Skin epidermis (tissue), 12 donors: ENCODE measurements at regions not wholly inside any gene's neighbourhood (a gene's known extent, or its start where the extent isn't known, plus 50 kb on each side); places are given as distances from the start of the nearest gene placed in this dataset.
"Not testable (repeated sequence)": the region's sequence is repeated elsewhere in the genome, so short reads cannot be mapped to it uniquely, and the experiment has no call there.

Experiments used
- H3K27ac ChIP-seq, 21 experiments: fragments of 200-600 bp; sonication (generic) in 11 of 21; one replicate each; pipeline ENCODE4 v1.5.0; 2020; ENCODE audit warnings: mild to moderate bottlenecking in 3 of 21, inconsistent platforms in 2 of 21, moderate library complexity in 2 of 21
- H3K4me3 ChIP-seq, 7 experiments: fragments of 200-600 bp; sonication (generic) in 2 of 7; one replicate each; pipeline ENCODE4 v1.5.0; 2020; ENCODE audit warnings: inconsistent platforms in 2 of 7, mild to moderate bottlenecking in 2 of 7, moderate library complexity in 1 of 7

GRCh38 chr4:53959343-53960120, 104.9 kb downstream of the CHIC2 start:
- no peak overlapping the region for H3K4me3 ChIP-seq
- H3K27ac ChIP-seq, result no peak overlapping the region

GRCh38 chr4:53956454-53956853, 108.0 kb downstream of the CHIC2 start:
- no peak overlapping the region for H3K4me3 ChIP-seq
- no peak overlapping the region for H3K27ac ChIP-seq

- Histone ChIP-seq H3K27ac (no peak overlapping the region), H3K4me3 (no peak overlapping the region)
These were observed 108.4 kb downstream of the CHIC2 start for GRCh38 chr4:53956053-53956452.

GRCh38 chr4:53951414-53951813, 113.0 kb downstream of the CHIC2 start:
- Histone ChIP-seq H3K4me3 (no peak overlapping the region), H3K27ac (no peak overlapping the region)

- no peak overlapping the region for H3K27ac ChIP-seq
These were observed 120.9 kb downstream of the CHIC2 start for GRCh38 chr4:53943345-53944085.

DNA sequence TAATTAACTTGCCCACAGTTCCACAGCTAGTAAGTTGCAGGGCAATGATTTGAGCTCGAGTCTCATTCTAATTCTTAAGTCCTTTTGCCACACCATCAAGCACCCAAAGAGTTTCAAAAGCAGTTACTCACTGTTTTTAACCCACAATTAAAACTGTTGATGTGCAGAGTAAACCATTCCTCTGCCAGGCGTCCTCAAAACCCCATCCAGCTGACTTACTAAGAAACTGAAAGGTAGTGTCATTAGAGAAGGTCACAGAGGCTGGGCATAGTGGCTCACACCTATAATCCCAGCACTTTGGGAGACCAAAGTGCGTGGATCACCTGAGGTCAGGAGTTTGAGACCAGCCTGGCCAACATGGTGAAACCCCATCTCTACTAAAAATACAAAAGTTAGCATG, 121.7 kb downstream of the CHIC2 start:
- Histone ChIP-seq H3K27ac (no peak overlapping the region), H3K4me3 (no peak overlapping the region)

More at GRCh38 chr4:53943345-53944085, 120.9 kb downstream of the CHIC2 start:
- H3K4me3 ChIP-seq, result no peak overlapping the region

DNA sequence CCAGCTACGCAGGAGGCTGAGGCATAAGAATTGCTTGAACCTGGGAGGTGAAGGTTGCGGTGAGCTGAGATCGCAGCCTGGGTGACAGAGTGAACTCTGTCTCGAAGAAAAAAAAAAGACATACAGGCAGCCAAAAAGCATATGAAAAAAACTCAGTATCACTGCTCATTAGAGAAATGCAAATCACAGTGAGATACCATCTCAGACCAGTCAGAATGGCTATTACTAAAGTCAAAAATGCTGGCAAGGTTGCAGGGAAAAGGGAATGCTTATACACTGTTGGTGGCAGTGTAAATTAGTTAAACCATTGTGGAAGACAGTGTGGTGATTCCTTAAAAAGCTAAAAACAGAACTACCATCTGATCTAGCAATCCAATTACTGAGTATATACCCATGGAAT, 123.1 kb downstream of the CHIC2 start:
- H3K4me3 ChIP-seq, result no peak overlapping the region
- H3K27ac ChIP-seq, result no peak overlapping the region

DNA sequence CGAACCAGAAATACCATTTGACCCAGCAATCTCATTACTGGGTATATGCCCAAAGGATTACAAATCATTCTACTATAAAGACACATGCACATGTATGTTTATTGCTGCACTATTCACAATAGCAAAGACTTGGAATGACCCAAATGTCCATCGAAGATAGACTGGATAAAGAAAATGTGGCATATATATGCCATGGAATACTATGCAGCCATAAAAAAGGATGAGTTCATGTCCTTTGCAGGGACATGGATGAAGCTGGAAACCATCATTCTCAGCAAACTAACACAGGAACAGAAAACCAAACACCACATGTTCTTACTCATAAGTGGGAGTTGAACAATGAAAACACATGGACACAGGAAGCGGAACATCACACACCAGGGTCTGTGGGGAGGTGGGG, 124.5 kb downstream of the CHIC2 start:
- not testable (repeated sequence) for H3K4me3 ChIP-seq, H3K27ac ChIP-seq

DNA sequence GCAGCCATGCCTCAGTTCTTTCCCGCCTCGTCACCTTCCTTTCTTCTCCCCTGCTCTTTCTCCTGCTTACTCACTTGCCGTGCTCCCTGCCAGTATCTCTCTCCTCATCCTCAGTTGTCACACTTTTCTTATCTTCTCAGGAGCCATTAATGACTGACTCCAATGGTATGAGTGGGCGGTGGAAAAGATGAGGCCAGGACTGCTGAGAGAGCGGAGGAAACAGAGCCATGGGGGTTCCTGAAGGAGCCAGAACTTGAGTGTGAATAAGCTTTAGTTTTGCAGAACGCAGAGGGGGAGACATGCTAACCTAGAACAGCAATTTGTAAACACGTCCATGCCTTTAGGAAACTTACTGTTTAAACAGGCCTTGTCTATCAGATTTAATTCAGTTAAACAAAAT, 126.5 kb downstream of the CHIC2 start:
- H3K27ac ChIP-seq, result no peak overlapping the region
- H3K4me3 ChIP-seq, result no peak overlapping the region

DNA sequence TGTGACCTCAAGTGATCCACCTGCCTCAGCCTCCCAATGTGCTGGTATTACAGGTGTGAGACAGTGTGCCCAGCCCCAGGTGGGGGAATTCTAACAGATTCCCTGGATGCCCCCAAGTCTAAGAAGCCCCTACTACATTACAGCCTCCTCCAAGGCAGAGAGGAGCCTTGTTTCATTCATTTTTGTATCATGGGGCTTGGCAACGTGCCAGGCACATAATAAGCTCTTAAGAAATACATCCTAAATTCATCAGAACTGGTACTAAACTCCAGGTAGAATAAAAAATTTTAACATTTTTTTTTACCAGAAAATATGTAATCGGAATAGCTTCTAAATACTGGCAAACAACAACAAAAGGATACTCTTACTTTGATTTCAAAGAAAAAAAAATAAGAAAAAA, 127.1 kb downstream of the CHIC2 start:
- Histone ChIP-seq H3K4me3 (no peak overlapping the region), H3K27ac (no peak overlapping the region)

GRCh38 chr4:53935780-53936179, 128.6 kb downstream of the CHIC2 start:
- H3K4me3 ChIP-seq, result no peak overlapping the region
- H3K27ac ChIP-seq, result no peak overlapping the region

DNA sequence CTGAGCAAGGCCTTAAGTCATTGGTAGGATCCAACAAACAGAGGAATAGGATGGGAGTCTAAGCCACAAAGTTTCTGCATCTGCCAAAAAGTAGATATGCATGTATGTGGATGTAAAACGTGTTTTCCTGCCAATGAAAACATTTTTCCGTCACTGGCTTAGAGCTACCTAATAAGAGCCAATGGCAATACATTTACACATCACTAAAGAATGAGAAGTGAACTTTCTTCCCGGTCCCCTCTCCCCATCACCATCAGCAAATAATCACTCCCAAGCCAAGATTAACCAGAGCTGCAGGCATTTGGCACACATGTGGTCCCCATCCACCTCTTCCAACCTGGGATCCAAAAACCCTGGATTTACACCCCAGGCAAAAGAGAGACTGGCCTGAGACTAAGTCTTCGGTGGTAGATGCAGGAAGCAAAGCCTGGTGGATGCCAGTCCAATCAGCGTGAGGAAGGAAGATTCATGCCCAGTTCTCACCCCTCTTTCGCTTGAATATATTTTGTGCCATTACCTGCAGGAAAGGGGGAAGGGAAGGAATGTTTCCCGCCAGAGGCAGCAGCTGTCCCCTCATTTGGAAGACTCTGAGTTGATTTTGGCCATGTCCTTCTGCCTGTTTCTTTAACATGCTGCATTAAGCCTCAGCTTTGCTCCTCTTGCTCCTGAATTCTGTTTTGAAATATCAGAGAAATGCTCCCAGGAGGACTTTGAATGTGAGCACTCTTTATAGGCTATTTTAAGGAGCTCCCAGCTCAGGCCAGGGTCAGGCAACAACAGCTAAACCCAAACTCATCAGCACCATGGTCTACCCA, 131.4 kb downstream of the CHIC2 start:
- Histone ChIP-seq H3K27ac (no peak overlapping the region), H3K4me3 (no peak overlapping the region)

- no peak overlapping the region for H3K27ac ChIP-seq
- H3K4me3 ChIP-seq, result no peak overlapping the region
These were observed 132.9 kb downstream of the CHIC2 start for GRCh38 chr4:53931461-53931961.

DNA sequence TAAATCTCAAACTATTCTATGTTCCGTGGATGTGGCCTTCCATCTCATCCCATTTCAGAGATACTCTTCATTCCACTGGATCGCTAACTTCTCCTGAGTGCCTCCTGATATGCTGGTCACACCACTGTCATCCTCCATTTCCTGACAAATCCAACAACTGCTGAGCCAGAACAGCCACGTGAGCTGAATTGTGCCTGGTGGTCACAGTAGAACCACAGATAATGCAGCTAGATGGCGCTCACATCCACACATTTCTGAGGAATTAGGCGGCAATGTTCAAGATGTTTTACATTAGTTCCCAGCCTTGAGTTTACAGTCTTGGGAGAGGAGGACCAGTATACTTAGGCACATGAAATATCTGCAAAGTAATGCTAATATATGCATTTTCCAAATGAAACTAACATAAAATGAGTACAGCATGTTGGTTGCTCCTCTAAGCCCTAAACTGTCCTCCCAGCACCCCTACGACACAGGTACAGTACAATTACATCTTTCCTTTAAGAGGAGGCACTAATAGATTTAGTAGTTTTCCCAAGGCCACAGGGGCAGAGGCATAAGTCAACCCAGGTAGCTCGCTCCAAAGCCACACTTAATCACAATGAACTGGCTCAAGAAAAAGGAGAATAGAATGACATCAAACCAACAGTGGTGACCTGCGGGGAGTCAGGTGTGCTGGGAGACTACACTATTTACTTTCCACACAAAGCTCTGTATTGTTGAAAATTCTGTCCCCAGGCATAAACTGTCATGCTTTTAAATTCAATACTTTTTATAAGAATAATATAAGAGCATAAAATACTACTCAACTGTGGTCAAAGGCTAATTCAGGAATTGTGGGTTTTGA, 134.2 kb downstream of the CHIC2 start:
- Histone ChIP-seq H3K27ac (no peak overlapping the region), H3K4me3 (no peak overlapping the region)

DNA sequence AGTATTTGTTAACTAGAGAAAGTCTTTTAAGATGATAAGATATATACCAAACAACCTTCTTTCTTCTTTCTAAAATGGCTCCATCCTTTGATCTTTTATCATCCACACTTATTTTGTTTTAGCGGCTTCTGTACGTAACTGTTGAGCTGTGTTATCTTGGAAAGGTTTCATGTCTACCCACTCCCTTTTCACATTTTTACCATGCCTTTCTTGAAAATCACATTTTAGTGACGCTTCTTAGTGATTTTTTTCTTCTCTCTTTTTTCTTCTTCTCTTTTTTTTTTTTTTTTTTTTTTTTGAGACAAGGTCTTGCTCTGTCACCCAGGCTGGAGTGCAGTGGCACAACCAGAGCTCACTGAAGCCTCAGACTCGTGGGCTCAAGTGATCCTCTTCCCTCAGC, 135.1 kb downstream of the CHIC2 start:
- Histone ChIP-seq H3K4me3 (no peak overlapping the region), H3K27ac (no peak overlapping the region)

- no peak overlapping the region for H3K27ac ChIP-seq
- H3K4me3 ChIP-seq, result no peak overlapping the region
These were observed 135.6 kb downstream of the CHIC2 start for GRCh38 chr4:53928825-53929224.

- H3K27ac ChIP-seq, result peak overlapping the region in 2 of 21 experiments; percentile 14 to 42
- H3K4me3 ChIP-seq, result no peak overlapping the region
These were observed 139.3 kb downstream of the CHIC2 start for GRCh38 chr4:53925050-53925605.

GRCh38 chr4:53924333-53925049, 139.9 kb downstream of the CHIC2 start:
- Histone ChIP-seq H3K27ac (peak overlapping the region in 4 of 21 experiments; percentile 14 to 42 (median 21)), H3K4me3 (no peak overlapping the region)
